Neural cell (in vitro differentiated cells): ENCODE measurements at regions not wholly inside any gene's neighbourhood (a gene's known extent, or its start where the extent isn't known, plus 50 kb on each side); places are given as distances from the start of the nearest gene placed in this dataset.

Experiments
- CTCF ChIP-seq: fragments of 450-650 bp; IDR thresholded peaks from 2 replicates; pipeline ENCODE4 v1.5.1; 2014; ENCODE audit warnings: antibody characterized with exemption, mild to moderate bottlenecking, moderate library complexity; ENCODE audit not compliant: poor library complexity, severe bottlenecking
- EP300 ChIP-seq: fragments of 450-650 bp; conservative IDR thresholded peaks from 2 replicates; pipeline ENCODE4 v1.6.1; 2014; ENCODE audit warnings: antibody characterized with exemption, mild to moderate bottlenecking, moderate library complexity; ENCODE audit not compliant: poor library complexity, severe bottlenecking
- EZH2 ChIP-seq: fragments of 200-600, 300-800 bp; shearing (Covaris generic), sonication (generic); IDR thresholded peaks from 2 replicates; pipeline ENCODE4 v1.6.1; 2014; ENCODE audit warnings: antibody characterized with exemption, low read length, borderline replicate concordance, mild to moderate bottlenecking; ENCODE audit not compliant: insufficient read depth, poor library complexity, severe bottlenecking
- RAD21 ChIP-seq: fragments of 450-650 bp; conservative IDR thresholded peaks from 2 replicates; pipeline ENCODE4 v1.6.1; 2014; ENCODE audit warnings: antibody characterized with exemption, mild to moderate bottlenecking, moderate library complexity
- TAF1 ChIP-seq: IDR thresholded peaks from 2 replicates; pipeline ENCODE4 v1.6.1; 2012; ENCODE audit warnings: low read depth

GRCh38 chr4:60865273-60865672 is 334.9 kb upstream of the ADGRL3 start:
- peak; percentile 54 for TF ChIP-seq CTCF
- TF ChIP-seq EP300 = no peak
- TF ChIP-seq TAF1 = no peak
- TF ChIP-seq EZH2 = no peak
- TF ChIP-seq RAD21 = peak; percentile 58
